Right lobe of liver (tissue), 4 donors: ENCODE measurements at regions not wholly inside any gene's neighbourhood (a gene's known extent, or its start where the extent isn't known, plus 50 kb on each side); places are given as distances from the start of the nearest gene placed in this dataset.

ENCODE experiments used
- CTCF ChIP-seq, 4 donors: fragments of 200-600 bp in 3 of 4; fragments of 450-650 bp in 1 of 4; IDR thresholded peaks; one replicate each; pipeline versions ENCODE4 v1.5.1 to v1.8.0; 2016 to 2022; ENCODE audit warnings: antibody characterized with exemption in 4 of 4, mild to moderate bottlenecking in 2 of 4
- POLR2A ChIP-seq: fragments of 450-650 bp; IDR thresholded peaks from one replicate; pipeline ENCODE4 v1.6.1; 2017; ENCODE audit warnings: antibody characterized with exemption, mild to moderate bottlenecking
- donor health status: DM: no; HTN: no; CAD: no.
- donor health status: DM: no; HTN: no; CAD: no.
- donor health status: DM: no; HTN: yes; CAD: no.

GRCh38 chr1:213623064-213623581 lies 364.6 kb upstream of the PROX1 start:
- TF ChIP-seq CTCF (IDR thresholded peaks at IDR 0.05) (no peak), POLR2A (no peak)
